A549 (cell line): ENCODE measurements at regions not wholly inside any gene's neighbourhood (a gene's known extent, or its start where the extent isn't known, plus 50 kb on each side); places are given as distances from the start of the nearest gene placed in this dataset.
A peak's percentile ranks its signal among the peaks of the same experiment; 100 is the strongest.

Source experiments
- ATAC-seq, 2 experiments: fragments of 200-7000 bp in 1 of 2; fragments of >200 bp in 1 of 2; cut with Nextera tagmentation in 1 of 2; cut with Tn5 transposase in 1 of 2; 3 replicates each; pipeline versions ENCODE4 v1.8.0 to v1.9.1; 2018 to 2020; ENCODE audit warnings: mild to moderate bottlenecking in 1 of 2, moderate library complexity in 1 of 2
- CTCF ChIA-PET: fragments of 300-600 bp; sonication (Branson Sonifier 250); formaldehyde crosslinking; extraction: SDS; loops from one replicate; lab custom pipeline; 2021; ENCODE audit warnings: antibody characterized with exemption, inconsistent platforms; lab: Yijun Ruan, JAX
- POLR2A ChIA-PET: fragments of 350-600 bp; formaldehyde crosslinking; extraction: SDS; loops from one replicate; lab custom pipeline; 2021; ENCODE audit warnings: antibody characterized with exemption, inconsistent platforms; lab: Yijun Ruan, JAX
- DNase-seq, 2 experiments: peaks; one replicate each; pipeline versions ENCODE4 v3.0.0 to v3.0.0-alpha.2; 2011 to 2016; ENCODE audit warnings: low read depth in 1 of 2, low spot score in 1 of 2
- FAIRE-seq: peaks from 2 replicates; lab custom pipeline; 2011; peaks lifted over from hg19 to GRCh38; lab: Jason Lieb, UNC
- H3K27ac ChIP-seq, 2 experiments: fragments of >200 bp; sonication (Bioruptor Twin); formaldehyde crosslinking; 3 replicates each; pipeline ENCODE4 v1.5.1; 2016 to 2017
- H3K4me1 ChIP-seq: fragments of >200 bp; sonication (Bioruptor Twin); formaldehyde crosslinking; 3 replicates; pipeline ENCODE4 v1.6.1; 2016
- H3K4me2 ChIP-seq: fragments of >200 bp; sonication (Bioruptor Twin); formaldehyde crosslinking; 3 replicates; pipeline ENCODE4 v1.6.1; 2016
- H3K4me3 ChIP-seq: fragments of >200 bp; sonication (Bioruptor Twin); formaldehyde crosslinking; 3 replicates; pipeline ENCODE4 v1.5.1; 2016
- H3K9me3 ChIP-seq: fragments of >200 bp; sonication (Bioruptor Twin); formaldehyde crosslinking; 3 replicates; pipeline ENCODE4 v1.6.1; 2016
- ATOH8 ChIP-seq: fragments of 250-450 bp; sonication (Bioruptor Pico); IDR thresholded peaks from 2 replicates; pipeline ENCODE4 v1.5.0; 2020; ENCODE audit warnings: low read depth, mild to moderate bottlenecking, moderate library complexity
- BCL3 ChIP-seq: fragments of >200 bp; sonication (Bioruptor Twin); formaldehyde crosslinking; IDR thresholded peaks from 3 replicates; pipeline ENCODE4 v1.6.1; 2016
- BHLHE40 ChIP-seq: IDR thresholded peaks from 2 replicates; pipeline ENCODE4 v1.6.1; 2012; ENCODE audit warnings: low read depth, low read length, inconsistent platforms
- CHD2 ChIP-seq: fragments of 150-350 bp; IDR thresholded peaks from 2 replicates; pipeline ENCODE4 v1.6.1; 2014; ENCODE audit warnings: low read length; ENCODE audit not compliant: partially characterized antibody
- CTCF ChIP-seq: fragments of >200 bp; sonication (Bioruptor Twin); formaldehyde crosslinking; IDR thresholded peaks from 3 replicates; pipeline ENCODE4 v1.5.1; 2016
- EHF ChIP-seq: fragments of 250-450 bp; sonication (Bioruptor Pico); IDR thresholded peaks from 2 replicates; pipeline ENCODE4 v1.5.0; 2020; ENCODE audit warnings: mild to moderate bottlenecking
- ELK1 ChIP-seq: fragments of 150-350 bp; IDR thresholded peaks from 2 replicates; pipeline ENCODE4 v1.6.1; 2014; ENCODE audit warnings: low read depth, mild to moderate bottlenecking, low read length
- EP300 ChIP-seq, 2 experiments: fragments of >200 bp; sonication (Bioruptor Twin); formaldehyde crosslinking; IDR thresholded peaks; 2 replicates in 1 of 2; 3 replicates in 1 of 2; pipeline ENCODE4 v1.6.1; 2016 to 2017
- ESRRA ChIP-seq: fragments of 150-350 bp; IDR thresholded peaks from 2 replicates; pipeline ENCODE4 v1.6.1; 2014; ENCODE audit warnings: mild to moderate bottlenecking, low read length, borderline replicate concordance
- FOSB ChIP-seq: fragments of 250-450 bp; sonication (Bioruptor Pico); IDR thresholded peaks from 2 replicates; pipeline ENCODE4 v1.5.0; 2020; ENCODE audit warnings: mild to moderate bottlenecking, moderate library complexity
- HDAC2 ChIP-seq: fragments of 200-600 bp; sonication (generic); IDR thresholded peaks from 2 replicates; pipeline ENCODE4 v1.6.1; 2016
- HEYL ChIP-seq: fragments of 250-450 bp; sonication (Bioruptor Pico); IDR thresholded peaks from 2 replicates; pipeline ENCODE4 v1.8.0; 2021; ENCODE audit warnings: mild to moderate bottlenecking, moderate library complexity
- HOXB13 ChIP-seq: fragments of 250-450 bp; sonication (Bioruptor Pico); IDR thresholded peaks from 2 replicates; pipeline ENCODE4 v1.5.0; 2020; ENCODE audit warnings: low read depth, mild to moderate bottlenecking, moderate library complexity
- JUNB ChIP-seq: fragments of >200 bp; sonication (Bioruptor Twin); formaldehyde crosslinking; IDR thresholded peaks from 2 replicates; pipeline ENCODE4 v1.6.1; 2016
- KDM1A ChIP-seq: fragments of 200-600 bp; sonication (generic); IDR thresholded peaks from 2 replicates; pipeline ENCODE4 v1.6.1; 2016; ENCODE audit warnings: low read depth, mild to moderate bottlenecking
- MAX ChIP-seq: IDR thresholded peaks from 2 replicates; pipeline ENCODE4 v1.6.1; 2012
- MAZ ChIP-seq: fragments of 150-350 bp; IDR thresholded peaks from 2 replicates; pipeline ENCODE4 v1.6.1; 2014; ENCODE audit warnings: antibody characterized with exemption, low read depth, low read length, borderline replicate concordance
- NPAS2 ChIP-seq: fragments of 250-450 bp; sonication (Bioruptor Pico); IDR thresholded peaks from 2 replicates; pipeline ENCODE4 v1.8.0; 2022; ENCODE audit warnings: mild to moderate bottlenecking, moderate library complexity, borderline replicate concordance
- POLR2A ChIP-seq: IDR thresholded peaks from 2 replicates; pipeline ENCODE4 v1.6.1; 2012; ENCODE audit warnings: mild to moderate bottlenecking, low read length
- RARB ChIP-seq: fragments of 250-450 bp; sonication (Bioruptor Pico); IDR thresholded peaks from 2 replicates; pipeline ENCODE4 v1.8.0; 2021; ENCODE audit warnings: mild to moderate bottlenecking, moderate library complexity
- RCOR1 ChIP-seq: fragments of 150-350 bp; IDR thresholded peaks from 2 replicates; pipeline ENCODE4 v1.6.1; 2014; ENCODE audit warnings: antibody characterized with exemption, low read length, low read depth
- REST ChIP-seq: fragments of 200-600 bp; sonication (generic); IDR thresholded peaks from 2 replicates; pipeline ENCODE4 v1.6.1; 2016; ENCODE audit warnings: antibody characterized with exemption, mild to moderate bottlenecking, moderate library complexity
- RNF2 ChIP-seq: fragments of 200-600 bp; sonication (generic); IDR thresholded peaks from 2 replicates; pipeline ENCODE4 v1.6.1; 2016; ENCODE audit warnings: low read depth, mild to moderate bottlenecking, antibody characterized with exemption, moderate library complexity, borderline replicate concordance
- SMC3 ChIP-seq: fragments of >200 bp; sonication (Bioruptor Twin); formaldehyde crosslinking; IDR thresholded peaks from 3 replicates; pipeline ENCODE4 v1.6.1; 2018; ENCODE audit warnings: inconsistent platforms
- TP53 ChIP-seq: fragments of 250-450 bp; sonication (Bioruptor Pico); IDR thresholded peaks from 2 replicates; pipeline ENCODE4 v1.5.0; 2021; ENCODE audit warnings: mild to moderate bottlenecking, moderate library complexity
- ZC3H11A ChIP-seq: fragments of 450-650 bp; IDR thresholded peaks from 2 replicates; pipeline ENCODE4 v1.6.1; 2014; ENCODE audit warnings: antibody characterized with exemption, mild to moderate bottlenecking
- ZSCAN20 ChIP-seq: fragments of 250-450 bp; sonication (Bioruptor Pico); IDR thresholded peaks from 2 replicates; pipeline ENCODE4 v1.8.0; 2022; ENCODE audit warnings: mild to moderate bottlenecking, moderate library complexity
- WGBS: methylation state at CpG from one replicate; pipeline ENCODE4 v1.1.6; 2017; ENCODE audit errors: missing lambda C conversion rate; 5-methylcytosine and 5-hydroxymethylcytosine counted together

- 9% methylated on average over 8 of the region's 8 CpGs for WGBS
- Histone ChIP-seq H3K4me2 (peak overlapping the region; percentile 89), H3K9me3 (no peaks in the 10 kb centered on the region), H3K4me3 (no peak overlapping the region), H3K4me1 (peaks cover 13% of the 10 kb centered on the region; the same call in 2 of the 3 replicates), H3K27ac (peak overlapping the region; percentile 80 to 88)
- FAIRE-seq: no peak
- peak in 1 of 2 experiments; percentile 53 for DNase-seq
- POLR2A ChIA-PET: no interaction called here
- peak; percentile 82 to 92; a peak in 5 of 6 replicates for ATAC-seq
- CTCF ChIA-PET: interaction anchor here (2.3 kb wide), 1 partner anchor 77 kb away, joined by 15 read pairs; the partner anchor contains the start of gene FAM50B
- TF ChIP-seq HEYL (no peak), KDM1A (no peak)
Observed at GRCh38 chr6:3926150-3926482, 76.9 kb downstream of the FAM50B start.

- no peak overlapping the region for H3K4me2 ChIP-seq
- FAIRE-seq (no peak), ATAC-seq (no peak), DNase-seq (no peak)
- CTCF ChIA-PET: interaction anchor here (1.1 to 2.3 kb wide), 3 partner anchors 9 to 182 kb away, joined by 3 to 15 read pairs (median 3); partner anchors contain the start of gene FAM50B
- POLR2A ChIA-PET: no interaction called here
- no peak overlapping the region for H3K4me3 ChIP-seq
- TF ChIP-seq POLR2A (no peak), FOSB (CRISPR knock-in tag) (no peak), REST (no peak), ATOH8 (CRISPR knock-in tag) (no peak), BHLHE40 (no peak), HDAC2 (no peak), ELK1 (no peak), EHF (CRISPR knock-in tag) (no peak), JUNB (no peak), MAZ (no peak), SMC3 (no peak), NPAS2 (CRISPR knock-in tag) (no peak), MAX (no peak), HOXB13 (CRISPR knock-in tag) (no peak), RARB (CRISPR knock-in tag) (no peak)
- H3K4me1 ChIP-seq: peaks cover 13% of the 10 kb centered on the region; the same call in 2 of the 3 replicates
- no peak overlapping the region for H3K27ac ChIP-seq
- H3K9me3 ChIP-seq: no peaks in the 10 kb centered on the region
- WGBS: 86% methylated on average over 3 of the region's 5 CpGs
Observed at GRCh38 chr6:3928111-3928510, 78.9 kb downstream of the FAM50B start.

- Histone ChIP-seq H3K27ac (no peak overlapping the region; a peak in 1 of 6 replicates), H3K4me2 (no peak overlapping the region)
- no peak for TF ChIP-seq ZSCAN20
- TF ChIP-seq JUNB: no peak
- no peak for TF ChIP-seq ZC3H11A
- no peak for TF ChIP-seq BCL3
- TF ChIP-seq RCOR1: no peak
- TF ChIP-seq CTCF: no peak
- no peak for TF ChIP-seq CHD2
- TF ChIP-seq BHLHE40: no peak
- no peak for TF ChIP-seq TP53 (CRISPR knock-in tag)
- no peak for TF ChIP-seq HEYL
- TF ChIP-seq EP300 (IDR thresholded peaks at IDR 0.05): no peak
- no peak for TF ChIP-seq ESRRA
- TF ChIP-seq MAZ: no peak
- no peak for TF ChIP-seq RNF2
Observed at GRCh38 chr6:3929281-3929798, 80.2 kb downstream of the FAM50B start.

More at GRCh38 chr6:3929281-3929798, 80.2 kb downstream of the FAM50B start:
- H3K4me3 ChIP-seq: no peak overlapping the region
- no peaks in the 10 kb centered on the region for H3K9me3 ChIP-seq
- peaks cover 13% of the 10 kb centered on the region; the same call in 2 of the 3 replicates for H3K4me1 ChIP-seq
- WGBS: 96% methylated on average over 2 of the region's 6 CpGs
- POLR2A ChIA-PET: no interaction called here
- FAIRE-seq: no peak
- CTCF ChIA-PET: interaction anchor here (1.0 to 2.0 kb wide), 3 partner anchors 61 to 80 kb away, joined by 5 to 8 read pairs (median 6); partner anchors contain the start of gene FAM50B
- no peak for ATAC-seq
- no peak for DNase-seq
